ENCODE measurements at regions not wholly inside any gene's neighbourhood (a gene's known extent, or its start where the extent isn't known, plus 50 kb on each side); places are given as distances from the start of the nearest gene placed in this dataset.

DNA sequence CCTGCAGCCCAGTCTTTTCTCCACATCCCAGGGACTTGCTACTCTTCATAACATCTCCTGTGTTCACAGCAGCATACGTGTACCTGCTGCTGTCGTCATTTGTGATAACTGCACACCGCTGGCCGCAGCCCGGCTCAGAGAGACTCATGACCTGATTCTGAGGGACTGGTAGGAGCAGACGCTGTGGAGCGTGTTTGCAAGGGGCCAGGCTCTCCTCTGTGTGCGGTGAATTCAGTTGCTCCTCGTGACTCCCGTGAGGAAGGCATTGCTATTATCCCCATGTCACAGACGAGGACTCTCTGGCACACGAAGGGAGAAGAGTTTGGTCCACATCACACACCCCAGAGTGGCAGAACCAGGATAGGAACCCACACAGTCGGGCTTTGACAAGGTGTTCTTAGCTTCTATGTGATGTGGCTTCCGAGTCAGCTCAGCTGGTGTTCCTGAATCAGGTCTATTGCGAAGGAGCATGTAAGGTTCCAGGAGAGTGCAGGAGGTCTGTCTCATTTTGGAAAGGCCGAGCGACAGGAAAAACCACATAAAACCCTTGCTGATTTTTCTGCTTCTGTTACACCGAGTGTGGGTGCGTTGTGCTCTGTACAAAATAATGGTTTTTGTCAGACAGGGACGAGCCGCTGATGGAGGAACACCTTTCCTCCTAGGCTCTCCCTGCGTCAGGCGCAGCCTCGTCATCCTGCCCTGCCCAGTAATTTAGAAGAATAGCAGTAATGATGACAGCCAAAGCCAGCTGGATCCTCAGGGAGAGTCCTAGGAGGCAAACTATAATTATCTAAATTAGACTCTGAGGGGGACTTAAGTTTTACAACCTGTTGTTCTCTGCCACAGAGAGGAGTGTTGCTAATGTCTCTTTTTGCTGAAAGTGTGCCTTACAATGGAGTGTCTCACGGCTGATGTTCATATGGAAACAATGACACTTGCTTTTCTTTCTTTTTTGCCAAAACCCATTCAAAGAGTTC is 157.5 kb upstream of the RGMA start:
- no peaks in the 10 kb centered on the region for H3K36me3 Mint-ChIP-seq
- no peaks in the 10 kb centered on the region for H3K9me3 Mint-ChIP-seq
- ATAC-seq, result no peak
- H3K27ac Mint-ChIP-seq, result no peak overlapping the region
- no peak overlapping the region for H3K4me3 Mint-ChIP-seq
- no peak for DNase-seq (ENCODE audit: low spot score)
- peaks cover 12% of the 10 kb centered on the region for H3K4me1 Mint-ChIP-seq
- H3K27me3 Mint-ChIP-seq (ENCODE audit: low read depth), result peaks cover 37% of the 10 kb centered on the region
- POLR2A ChIA-PET, result no interaction called here
- TF ChIP-seq ZNF416 (CRISPR knock-in tag; IDR thresholded peaks at IDR 0.05) (no peak), ETV6 (CRISPR knock-in tag; IDR thresholded peaks at IDR 0.05) (no peak), ZNF671 (CRISPR knock-in tag; IDR thresholded peaks at IDR 0.05) (no peak), GABPB1 (CRISPR knock-in tag; IDR thresholded peaks at IDR 0.05) (no peak), SP1 (CRISPR knock-in tag; conservative IDR thresholded peaks at IDR 0.05) (no peak), FOXP1 (CRISPR knock-in tag; IDR thresholded peaks at IDR 0.05; ENCODE audit: borderline replicate concordance) (no peak)
- TF ChIP-seq, protein P1, sequence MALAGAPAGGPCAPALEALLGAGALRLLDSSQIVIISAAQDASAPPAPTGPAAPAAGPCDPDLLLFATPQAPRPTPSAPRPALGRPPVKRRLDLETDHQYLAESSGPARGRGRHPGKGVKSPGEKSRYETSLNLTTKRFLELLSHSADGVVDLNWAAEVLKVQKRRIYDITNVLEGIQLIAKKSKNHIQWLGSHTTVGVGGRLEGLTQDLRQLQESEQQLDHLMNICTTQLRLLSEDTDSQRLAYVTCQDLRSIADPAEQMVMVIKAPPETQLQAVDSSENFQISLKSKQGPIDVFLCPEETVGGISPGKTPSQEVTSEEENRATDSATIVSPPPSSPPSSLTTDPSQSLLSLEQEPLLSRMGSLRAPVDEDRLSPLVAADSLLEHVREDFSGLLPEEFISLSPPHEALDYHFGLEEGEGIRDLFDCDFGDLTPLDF (CRISPR knock-in tag; IDR thresholded peaks at IDR 0.05), result no peak
- TF ChIP-seq, protein P2, sequence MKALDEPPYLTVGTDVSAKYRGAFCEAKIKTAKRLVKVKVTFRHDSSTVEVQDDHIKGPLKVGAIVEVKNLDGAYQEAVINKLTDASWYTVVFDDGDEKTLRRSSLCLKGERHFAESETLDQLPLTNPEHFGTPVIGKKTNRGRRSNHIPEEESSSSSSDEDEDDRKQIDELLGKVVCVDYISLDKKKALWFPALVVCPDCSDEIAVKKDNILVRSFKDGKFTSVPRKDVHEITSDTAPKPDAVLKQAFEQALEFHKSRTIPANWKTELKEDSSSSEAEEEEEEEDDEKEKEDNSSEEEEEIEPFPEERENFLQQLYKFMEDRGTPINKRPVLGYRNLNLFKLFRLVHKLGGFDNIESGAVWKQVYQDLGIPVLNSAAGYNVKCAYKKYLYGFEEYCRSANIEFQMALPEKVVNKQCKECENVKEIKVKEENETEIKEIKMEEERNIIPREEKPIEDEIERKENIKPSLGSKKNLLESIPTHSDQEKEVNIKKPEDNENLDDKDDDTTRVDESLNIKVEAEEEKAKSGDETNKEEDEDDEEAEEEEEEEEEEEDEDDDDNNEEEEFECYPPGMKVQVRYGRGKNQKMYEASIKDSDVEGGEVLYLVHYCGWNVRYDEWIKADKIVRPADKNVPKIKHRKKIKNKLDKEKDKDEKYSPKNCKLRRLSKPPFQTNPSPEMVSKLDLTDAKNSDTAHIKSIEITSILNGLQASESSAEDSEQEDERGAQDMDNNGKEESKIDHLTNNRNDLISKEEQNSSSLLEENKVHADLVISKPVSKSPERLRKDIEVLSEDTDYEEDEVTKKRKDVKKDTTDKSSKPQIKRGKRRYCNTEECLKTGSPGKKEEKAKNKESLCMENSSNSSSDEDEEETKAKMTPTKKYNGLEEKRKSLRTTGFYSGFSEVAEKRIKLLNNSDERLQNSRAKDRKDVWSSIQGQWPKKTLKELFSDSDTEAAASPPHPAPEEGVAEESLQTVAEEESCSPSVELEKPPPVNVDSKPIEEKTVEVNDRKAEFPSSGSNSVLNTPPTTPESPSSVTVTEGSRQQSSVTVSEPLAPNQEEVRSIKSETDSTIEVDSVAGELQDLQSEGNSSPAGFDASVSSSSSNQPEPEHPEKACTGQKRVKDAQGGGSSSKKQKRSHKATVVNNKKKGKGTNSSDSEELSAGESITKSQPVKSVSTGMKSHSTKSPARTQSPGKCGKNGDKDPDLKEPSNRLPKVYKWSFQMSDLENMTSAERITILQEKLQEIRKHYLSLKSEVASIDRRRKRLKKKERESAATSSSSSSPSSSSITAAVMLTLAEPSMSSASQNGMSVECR (CRISPR knock-in tag; IDR thresholded peaks at IDR 0.05; ENCODE audit: borderline replicate concordance), result no peak
- TF ChIP-seq, protein P3, sequence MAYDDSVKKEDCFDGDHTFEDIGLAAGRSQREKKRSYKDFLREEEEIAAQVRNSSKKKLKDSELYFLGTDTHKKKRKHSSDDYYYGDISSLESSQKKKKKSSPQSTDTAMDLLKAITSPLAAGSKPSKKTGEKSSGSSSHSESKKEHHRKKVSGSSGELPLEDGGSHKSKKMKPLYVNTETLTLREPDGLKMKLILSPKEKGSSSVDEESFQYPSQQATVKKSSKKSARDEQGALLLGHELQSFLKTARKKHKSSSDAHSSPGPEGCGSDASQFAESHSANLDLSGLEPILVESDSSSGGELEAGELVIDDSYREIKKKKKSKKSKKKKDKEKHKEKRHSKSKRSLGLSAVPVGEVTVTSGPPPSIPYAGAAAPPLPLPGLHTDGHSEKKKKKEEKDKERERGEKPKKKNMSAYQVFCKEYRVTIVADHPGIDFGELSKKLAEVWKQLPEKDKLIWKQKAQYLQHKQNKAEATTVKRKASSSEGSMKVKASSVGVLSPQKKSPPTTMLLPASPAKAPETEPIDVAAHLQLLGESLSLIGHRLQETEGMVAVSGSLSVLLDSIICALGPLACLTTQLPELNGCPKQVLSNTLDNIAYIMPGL (CRISPR knock-in tag; IDR thresholded peaks at IDR 0.05), result no peak
- CTCF ChIA-PET, result no interaction called here

DNA sequence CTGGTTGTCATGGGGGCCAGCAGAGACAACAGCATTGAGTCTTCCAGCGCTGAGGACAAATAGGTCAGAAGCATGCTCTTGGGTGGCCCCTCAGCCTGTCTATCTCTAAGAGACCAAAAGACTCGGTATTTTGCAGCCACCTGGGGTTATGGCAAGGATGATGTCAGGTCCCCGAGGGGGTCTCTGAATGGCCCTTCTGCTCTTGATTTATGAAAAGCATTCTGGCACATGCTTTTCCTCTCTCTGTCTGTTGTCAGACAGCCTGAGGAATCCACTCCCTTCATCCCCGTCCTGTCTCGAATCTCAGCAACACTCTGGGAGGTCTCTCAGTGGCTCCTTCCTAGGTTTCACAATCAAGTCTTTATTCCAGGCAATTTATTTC is 156.6 kb upstream of the RGMA start:
- H3K27me3 Mint-ChIP-seq (ENCODE audit: low read depth), result peaks cover 37% of the 10 kb centered on the region
- TF ChIP-seq ZNF396 (CRISPR knock-in tag; IDR thresholded peaks at IDR 0.05; ENCODE audit: borderline replicate concordance), result no peak
- DNase-seq (ENCODE audit: low spot score) (no peak), ATAC-seq (no peak)
- no peak overlapping the region for H3K4me3 Mint-ChIP-seq
- no peak overlapping the region for H3K27ac Mint-ChIP-seq
- H3K9me3 Mint-ChIP-seq, result no peaks in the 10 kb centered on the region
- H3K36me3 Mint-ChIP-seq, result no peaks in the 10 kb centered on the region
- peaks cover 12% of the 10 kb centered on the region for H3K4me1 Mint-ChIP-seq
- ChIA-PET CTCF (no interaction called here), POLR2A (no interaction called here)

DNA sequence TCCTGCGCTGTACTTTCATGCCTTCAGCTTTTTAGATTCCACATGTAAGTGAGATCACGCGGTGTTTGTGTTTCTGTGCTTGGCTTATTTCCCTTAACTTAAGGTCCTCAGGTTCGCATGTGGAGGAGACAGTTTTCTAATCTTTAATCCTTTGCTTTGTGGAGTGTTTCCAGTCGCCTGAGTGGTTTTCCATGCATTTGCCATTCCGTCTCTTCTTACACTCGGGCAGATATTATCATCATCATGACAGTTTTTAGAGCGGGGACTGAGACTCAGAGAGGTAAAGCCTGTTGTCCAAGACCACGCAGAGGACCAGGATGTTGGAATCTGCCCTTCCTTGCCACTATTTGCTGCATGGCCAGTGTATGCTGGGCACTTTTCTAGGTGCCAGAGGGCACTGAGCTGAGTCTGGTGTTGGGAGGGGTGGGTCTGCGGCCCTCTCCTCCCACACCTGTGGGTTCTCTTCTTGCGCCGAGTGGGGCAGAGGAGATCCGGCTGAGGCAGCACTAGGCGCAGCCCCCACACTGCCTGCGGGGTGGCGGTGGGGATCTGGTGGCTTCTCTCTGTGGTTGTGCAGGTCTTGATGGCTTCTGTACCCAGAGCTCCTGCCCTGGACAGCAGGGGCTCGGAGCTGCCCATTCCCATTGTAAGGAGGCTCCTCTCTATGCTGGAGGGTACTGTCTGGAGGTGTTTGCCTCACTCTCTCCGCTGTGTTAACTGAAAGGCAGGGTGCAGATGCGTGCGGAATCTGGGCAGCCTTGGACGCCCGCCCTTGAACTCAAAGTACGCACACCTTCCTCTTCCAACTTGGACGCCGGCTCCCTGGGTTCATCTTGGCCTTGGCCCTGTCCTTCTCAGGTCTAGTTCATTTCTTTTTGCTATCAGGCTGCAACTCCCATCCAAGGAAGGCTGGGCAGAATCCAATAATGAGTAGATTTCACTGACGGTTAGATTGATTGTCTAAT is 156.0 kb upstream of the RGMA start:
- H3K36me3 Mint-ChIP-seq, result no peaks in the 10 kb centered on the region
- peaks cover 37% of the 10 kb centered on the region for H3K27me3 Mint-ChIP-seq (ENCODE audit: low read depth)
- ChIA-PET CTCF (no interaction called here), POLR2A (no interaction called here)
- ATAC-seq, result no peak
- H3K4me3 Mint-ChIP-seq, result no peak overlapping the region
- H3K4me1 Mint-ChIP-seq, result peaks cover 12% of the 10 kb centered on the region
- H3K27ac Mint-ChIP-seq, result no peak overlapping the region
- DNase-seq (ENCODE audit: low spot score), result no peak
- H3K9me3 Mint-ChIP-seq, result no peaks in the 10 kb centered on the region
- no peak for TF ChIP-seq RORB (CRISPR knock-in tag; IDR thresholded peaks at IDR 0.05)
- TF ChIP-seq PRRX2 (CRISPR knock-in tag; IDR thresholded peaks at IDR 0.05), result no peak
- no peak for TF ChIP-seq NR3C1 (CRISPR knock-in tag; conservative IDR thresholded peaks at IDR 0.05; ENCODE audit: low read depth)
- no peak for TF ChIP-seq ZNF263 (CRISPR knock-in tag; IDR thresholded peaks at IDR 0.05; ENCODE audit: low read depth)
- TF ChIP-seq GABPB1 (CRISPR knock-in tag; IDR thresholded peaks at IDR 0.05), result no peak
- TF ChIP-seq SMAD4 (CRISPR knock-in tag; IDR thresholded peaks at IDR 0.05), result no peak
- no peak for TF ChIP-seq FOXK1 (CRISPR knock-in tag; IDR thresholded peaks at IDR 0.05)
- TF ChIP-seq, protein P4, sequence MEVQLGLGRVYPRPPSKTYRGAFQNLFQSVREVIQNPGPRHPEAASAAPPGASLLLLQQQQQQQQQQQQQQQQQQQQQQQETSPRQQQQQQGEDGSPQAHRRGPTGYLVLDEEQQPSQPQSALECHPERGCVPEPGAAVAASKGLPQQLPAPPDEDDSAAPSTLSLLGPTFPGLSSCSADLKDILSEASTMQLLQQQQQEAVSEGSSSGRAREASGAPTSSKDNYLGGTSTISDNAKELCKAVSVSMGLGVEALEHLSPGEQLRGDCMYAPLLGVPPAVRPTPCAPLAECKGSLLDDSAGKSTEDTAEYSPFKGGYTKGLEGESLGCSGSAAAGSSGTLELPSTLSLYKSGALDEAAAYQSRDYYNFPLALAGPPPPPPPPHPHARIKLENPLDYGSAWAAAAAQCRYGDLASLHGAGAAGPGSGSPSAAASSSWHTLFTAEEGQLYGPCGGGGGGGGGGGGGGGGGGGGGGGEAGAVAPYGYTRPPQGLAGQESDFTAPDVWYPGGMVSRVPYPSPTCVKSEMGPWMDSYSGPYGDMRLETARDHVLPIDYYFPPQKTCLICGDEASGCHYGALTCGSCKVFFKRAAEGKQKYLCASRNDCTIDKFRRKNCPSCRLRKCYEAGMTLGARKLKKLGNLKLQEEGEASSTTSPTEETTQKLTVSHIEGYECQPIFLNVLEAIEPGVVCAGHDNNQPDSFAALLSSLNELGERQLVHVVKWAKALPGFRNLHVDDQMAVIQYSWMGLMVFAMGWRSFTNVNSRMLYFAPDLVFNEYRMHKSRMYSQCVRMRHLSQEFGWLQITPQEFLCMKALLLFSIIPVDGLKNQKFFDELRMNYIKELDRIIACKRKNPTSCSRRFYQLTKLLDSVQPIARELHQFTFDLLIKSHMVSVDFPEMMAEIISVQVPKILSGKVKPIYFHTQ (CRISPR knock-in tag; IDR thresholded peaks at IDR 0.05), result no peak
- no peak for TF ChIP-seq GRHL2 (CRISPR knock-in tag; IDR thresholded peaks at IDR 0.05; ENCODE audit: insufficient replicate concordance, severe bottlenecking)
- TF ChIP-seq, protein P5, sequence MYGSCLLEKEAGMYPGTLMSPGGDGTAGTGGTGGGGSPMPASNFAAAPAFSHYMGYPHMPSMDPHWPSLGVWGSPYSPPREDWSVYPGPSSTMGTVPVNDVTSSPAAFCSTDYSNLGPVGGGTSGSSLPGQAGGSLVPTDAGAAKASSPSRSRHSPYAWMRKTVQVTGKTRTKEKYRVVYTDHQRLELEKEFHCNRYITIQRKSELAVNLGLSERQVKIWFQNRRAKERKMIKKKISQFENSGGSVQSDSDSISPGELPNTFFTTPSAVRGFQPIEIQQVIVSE (CRISPR knock-in tag; IDR thresholded peaks at IDR 0.05; ENCODE audit: borderline replicate concordance), result no peak
